T-cell (primary cell): ENCODE measurements at regions not wholly inside any gene's neighbourhood (a gene's known extent, or its start where the extent isn't known, plus 50 kb on each side); places are given as distances from the start of the nearest gene placed in this dataset.

Experiments
- ATAC-seq, 4 experiments: fragments of 200-7000 bp in 3 of 4; fragments of 150-1000 bp in 1 of 4; cut with Tn5 transposase; replicated peaks in 1 of 4; 1 replicate in 3 of 4; 2 replicates in 1 of 4; pipeline ENCODE4 v1.10.0; 2021; ENCODE audit warnings: moderate library complexity in 3 of 4, mild to moderate bottlenecking in 2 of 4, moderate number of reproducible peaks in 1 of 4
- CTCF ChIA-PET, 2 donors: fragments of 300-600 bp; sonication (Branson Sonifier 250); formaldehyde crosslinking; loops; one replicate each; lab custom pipeline; 2022; ENCODE audit warnings: antibody characterized with exemption in 2 of 2; lab: Charles Lee
- POLR2A ChIA-PET, 2 donors: fragments of 300-600 bp; sonication (Branson Sonifier 250); formaldehyde crosslinking; loops; one replicate each; lab custom pipeline; 2022; ENCODE audit warnings: antibody characterized with exemption in 2 of 2; lab: Charles Lee
- DNase-seq, 35 experiments: peaks; one replicate each; pipeline versions ENCODE4 v3.0.0 to v3.0.0-alpha.2; 2013 to 2023
- H3K27ac ChIP-seq: one replicate; pipeline ENCODE4 v1.5.1; 2013; ENCODE audit warnings: low read length
- H3K27me3 ChIP-seq, 2 experiments: replicated peaks in 1 of 2; 1 replicate in 1 of 2; 2 replicates in 1 of 2; pipeline versions ENCODE4 v1.6.1 to v1.7.0; 2013; ENCODE audit warnings: low read length in 1 of 2, mixed read lengths in 1 of 2; ENCODE audit not compliant: control insufficient read depth in 2 of 2, insufficient read depth in 2 of 2; ENCODE audit errors: extremely low read depth in 1 of 2
- H3K36me3 ChIP-seq, 2 donors: 1 replicate in 1 of 2; 2 replicates in 1 of 2; pipeline versions ENCODE4 v1.6.1 to v1.7.0; 2013; ENCODE audit warnings: low read length in 1 of 2; ENCODE audit not compliant: control insufficient read depth in 2 of 2, insufficient read depth in 1 of 2; ENCODE audit errors: extremely low read depth in 1 of 2
- H3K4me1 ChIP-seq, 2 experiments: 1 replicate in 1 of 2; 2 replicates in 1 of 2; pipeline versions ENCODE4 v1.6.1 to v1.7.0; 2013; ENCODE audit warnings: low read length in 2 of 2, mixed read lengths in 1 of 2; ENCODE audit not compliant: insufficient read depth in 2 of 2, control insufficient read depth in 1 of 2; ENCODE audit errors: extremely low read depth in 1 of 2
- H3K4me3 ChIP-seq, 2 donors: 1 replicate in 1 of 2; 2 replicates in 1 of 2; pipeline versions ENCODE4 v1.5.1 to v1.7.0; 2013; ENCODE audit warnings: mild to moderate bottlenecking in 2 of 2, low read length in 1 of 2, moderate library complexity in 1 of 2; ENCODE audit not compliant: control insufficient read depth in 1 of 2; ENCODE audit errors: extremely low read depth in 1 of 2
- H3K9me3 ChIP-seq: 2 replicates; pipeline ENCODE4 v1.7.0; 2013
- H3K27ac Mint-ChIP-seq, 2 donors: one replicate each; pipeline ENCODE4 v1.8.0; 2020 to 2021; ENCODE audit warnings: mild to moderate bottlenecking in 2 of 2, mixed read lengths in 2 of 2
- H3K27me3 Mint-ChIP-seq, 2 donors: one replicate each; pipeline ENCODE4 v1.8.0; 2021 to 2022; ENCODE audit warnings: mixed read lengths in 2 of 2
- H3K36me3 Mint-ChIP-seq: one replicate; pipeline ENCODE4 v1.8.0; 2021; ENCODE audit warnings: mixed read lengths
- H3K4me1 Mint-ChIP-seq, 3 donors: one replicate each; pipeline ENCODE4 v1.8.0; 2020 to 2022; ENCODE audit warnings: mixed read lengths in 3 of 3, mild to moderate bottlenecking in 1 of 3
- H3K4me3 Mint-ChIP-seq, 3 donors: one replicate each; pipeline ENCODE4 v1.8.0; 2020 to 2022; ENCODE audit warnings: mild to moderate bottlenecking in 3 of 3, mixed read lengths in 3 of 3, moderate library complexity in 3 of 3
- H3K9me3 Mint-ChIP-seq, 3 donors: one replicate each; pipeline ENCODE4 v1.8.0; 2020 to 2022; ENCODE audit warnings: mixed read lengths in 3 of 3
- WGBS: methylation state at CpG from one replicate; pipeline ENCODE4 v1.1.5; 2013; ENCODE audit warnings: missing lambda C conversion rate; ENCODE audit not compliant: insufficient coverage; 5-methylcytosine and 5-hydroxymethylcytosine counted together

DNA sequence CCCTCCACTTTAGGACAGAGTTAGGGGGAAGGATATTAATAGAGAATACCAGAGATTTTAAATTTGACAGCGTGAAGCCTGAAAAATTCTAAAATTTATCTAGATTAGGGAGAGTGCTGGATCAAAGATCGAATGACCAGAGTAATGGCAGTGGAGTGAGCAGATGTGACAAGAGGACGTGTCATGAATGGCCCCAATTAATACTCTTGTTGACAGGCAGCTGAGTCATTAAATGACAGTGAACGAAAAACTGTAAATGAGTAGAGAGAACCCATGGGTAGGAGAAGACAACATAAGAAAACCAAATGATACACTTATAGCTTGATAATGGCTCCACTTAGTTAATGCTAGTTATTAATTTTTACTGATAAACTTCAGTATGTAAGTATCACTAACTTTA, 73.9 kb upstream of the PLEKHA5 start:
- no peak overlapping the region for H3K27ac Mint-ChIP-seq
- ATAC-seq: no peak
- no peaks in the 10 kb centered on the region for H3K4me1 ChIP-seq
- 65% methylated on average over 2 of the region's 4 CpGs for WGBS
- POLR2A ChIA-PET: no interaction called here
- H3K27me3 Mint-ChIP-seq: peaks cover 5 to 30% of the 10 kb centered on the region in 2 donors
- H3K36me3 ChIP-seq: no peaks in the 10 kb centered on the region
- no peak overlapping the region for H3K27ac ChIP-seq
- no peaks in the 10 kb centered on the region for H3K36me3 Mint-ChIP-seq
- no peak for DNase-seq
- no peaks in the 10 kb centered on the region for H3K9me3 ChIP-seq
- no peak overlapping the region for H3K4me3 Mint-ChIP-seq
- no peak overlapping the region for H3K4me3 ChIP-seq
- peaks cover 0 to 5% (median 0%) of the 10 kb centered on the region in 3 donors for H3K4me1 Mint-ChIP-seq
- CTCF ChIA-PET: no interaction called here
- H3K9me3 Mint-ChIP-seq: no peaks in the 10 kb centered on the region
- H3K27me3 ChIP-seq: peaks cover 0 to 7% of the 10 kb centered on the region in 2 experiments

DNA sequence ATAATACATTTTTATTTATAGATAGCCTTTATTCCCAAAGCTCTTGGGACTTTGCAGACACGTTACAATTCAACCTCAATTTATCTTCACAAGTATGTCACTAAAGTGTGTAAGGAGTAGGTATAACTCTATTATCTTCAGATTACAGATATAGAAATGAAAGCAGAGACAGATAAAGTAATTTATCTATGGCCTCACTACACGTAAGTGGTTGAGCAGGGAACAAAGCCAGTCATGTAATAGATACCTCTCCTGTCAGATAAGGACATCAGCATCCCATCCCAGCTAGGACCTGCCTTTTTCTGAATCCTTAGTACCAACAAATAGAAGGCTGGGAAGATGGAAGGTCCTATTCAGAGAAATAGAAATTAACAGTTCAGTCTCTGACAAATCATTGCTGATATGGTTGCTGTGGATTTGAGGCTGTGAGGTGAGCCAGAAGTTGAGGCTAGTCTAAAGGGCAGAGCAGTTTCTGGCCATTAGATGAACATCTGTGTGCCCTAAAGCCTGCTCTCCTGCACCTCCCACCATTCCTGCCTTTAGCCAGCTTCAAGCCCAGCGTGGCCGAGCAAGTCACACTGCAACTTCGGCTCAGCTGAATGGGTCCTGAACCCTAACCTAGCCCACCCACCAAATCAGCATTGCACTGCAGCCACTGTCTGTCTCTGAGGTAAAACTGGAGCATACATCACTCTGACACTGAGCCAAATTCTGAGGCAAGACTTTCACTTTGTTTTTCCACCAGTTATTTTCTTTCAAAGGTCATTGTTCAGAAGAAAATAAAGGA, 71.1 kb upstream of the PLEKHA5 start:
- ATAC-seq: no peak
- Mint-ChIP-seq H3K36me3 (no peaks in the 10 kb centered on the region), H3K9me3 (no peaks in the 10 kb centered on the region), H3K27me3 (peaks cover 5 to 14% of the 10 kb centered on the region in 2 donors), H3K4me3 (no peak overlapping the region), H3K27ac (no peak overlapping the region), H3K4me1 (peaks cover 0 to 5% (median 0%) of the 10 kb centered on the region in 3 donors)
- H3K27me3 ChIP-seq: peaks cover 0 to 7% of the 10 kb centered on the region in 2 experiments
- 63% methylated on average over 3 of the region's 5 CpGs for WGBS
- POLR2A ChIA-PET: no interaction called here
- H3K27ac ChIP-seq: no peak overlapping the region
- CTCF ChIA-PET: no interaction called here
- H3K36me3 ChIP-seq: no peaks in the 10 kb centered on the region
- H3K9me3 ChIP-seq: no peaks in the 10 kb centered on the region
- no peak for DNase-seq
- no peak overlapping the region for H3K4me3 ChIP-seq
- no peaks in the 10 kb centered on the region for H3K4me1 ChIP-seq

DNA sequence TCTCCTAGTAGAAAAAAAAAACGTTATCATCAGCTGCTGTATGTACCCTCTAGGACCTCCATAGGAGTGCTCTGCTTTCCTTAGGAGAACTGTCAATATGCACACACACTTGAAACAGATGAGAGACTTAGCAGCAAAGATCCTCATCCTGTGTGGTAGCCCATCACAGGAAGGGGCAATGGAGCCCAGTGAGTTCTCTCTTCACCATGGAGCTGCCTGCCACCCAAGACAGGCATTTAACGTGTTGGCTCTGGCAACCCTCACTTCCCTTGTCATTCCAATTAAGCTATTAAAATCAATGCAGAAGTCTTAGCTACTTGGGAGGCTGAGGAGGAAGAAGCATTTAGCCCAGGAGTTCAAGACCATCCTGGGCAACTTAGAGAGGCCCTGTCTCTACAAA, 64.8 kb upstream of the PLEKHA5 start:
- no peaks in the 10 kb centered on the region for H3K9me3 Mint-ChIP-seq
- H3K36me3 Mint-ChIP-seq: no peaks in the 10 kb centered on the region
- Histone ChIP-seq H3K27me3 (no peaks in the 10 kb centered on the region), H3K9me3 (no peaks in the 10 kb centered on the region), H3K4me3 (no peak overlapping the region), H3K27ac (no peak overlapping the region), H3K36me3 (no peaks in the 10 kb centered on the region), H3K4me1 (no peaks in the 10 kb centered on the region)
- no peak overlapping the region for H3K27ac Mint-ChIP-seq
- ChIA-PET POLR2A (no interaction called here), CTCF (interaction anchor here in 1 of 2 donors (0.7 kb wide), 1 partner anchor 47 kb away, joined by 3 read pairs; no protein-coding TSS in a partner anchor)
- WGBS: no CpG with 5 or more reads among the region's 2 CpGs
- no peak overlapping the region for H3K4me3 Mint-ChIP-seq
- peaks cover 0 to 4% of the 10 kb centered on the region in 2 donors for H3K27me3 Mint-ChIP-seq
- no peak for DNase-seq
- ATAC-seq: no peak
- no peaks in the 10 kb centered on the region for H3K4me1 Mint-ChIP-seq

DNA sequence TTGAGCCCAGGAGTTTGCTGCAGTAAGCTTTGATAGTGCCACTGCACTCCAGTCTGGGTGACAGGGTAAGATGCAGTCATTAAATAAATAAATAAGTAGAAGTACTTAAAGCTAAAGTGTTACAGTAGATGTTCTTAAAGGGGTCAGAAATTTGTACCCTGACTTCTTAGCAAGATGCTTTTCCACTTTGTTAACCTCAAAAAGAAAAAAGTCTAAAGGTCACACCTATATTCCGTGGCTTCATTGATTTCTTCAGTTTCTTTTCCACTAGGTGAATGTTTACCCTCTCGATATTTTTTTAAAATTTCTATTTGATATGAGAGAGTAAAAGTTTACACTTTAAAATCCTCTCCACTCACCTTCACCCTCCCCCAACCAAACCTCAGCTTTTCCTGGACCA, 64.3 kb upstream of the PLEKHA5 start:
- Histone ChIP-seq H3K4me3 (no peak overlapping the region), H3K27ac (no peak overlapping the region), H3K27me3 (no peaks in the 10 kb centered on the region), H3K4me1 (no peaks in the 10 kb centered on the region), H3K36me3 (no peaks in the 10 kb centered on the region), H3K9me3 (no peaks in the 10 kb centered on the region)
- Mint-ChIP-seq H3K27ac (no peak overlapping the region), H3K9me3 (no peaks in the 10 kb centered on the region), H3K4me3 (no peak overlapping the region), H3K4me1 (no peaks in the 10 kb centered on the region), H3K36me3 (no peaks in the 10 kb centered on the region), H3K27me3 (peaks cover under 1 to 6% of the 10 kb centered on the region in 2 donors)
- WGBS: no CpG with 5 or more reads among the region's 2 CpGs
- no peak for ATAC-seq
- CTCF ChIA-PET: no interaction called here
- POLR2A ChIA-PET: no interaction called here
- no peak for DNase-seq

DNA sequence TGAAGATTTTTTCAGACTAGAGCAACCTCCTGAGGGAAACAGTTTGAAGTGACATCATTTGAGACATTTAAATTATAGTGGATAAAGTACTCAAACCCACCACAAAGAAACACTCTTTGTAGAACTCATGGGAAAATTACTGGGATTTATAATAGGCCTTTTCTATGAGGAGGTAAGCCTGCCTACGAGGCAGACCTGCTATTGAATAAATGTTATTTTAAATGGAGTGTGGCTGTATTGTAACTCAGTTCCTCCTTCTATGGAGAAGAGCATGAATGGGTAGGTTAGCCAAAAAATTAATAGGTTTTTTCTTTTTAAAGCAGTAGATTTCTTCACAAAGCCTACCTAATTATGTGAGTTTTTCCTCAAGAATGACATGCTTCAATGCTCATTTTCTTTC, 63.7 kb upstream of the PLEKHA5 start:
- no CpG with 5 or more reads among the region's 1 CpG for WGBS
- no peaks in the 10 kb centered on the region for H3K27me3 ChIP-seq
- no peaks in the 10 kb centered on the region for H3K4me1 ChIP-seq
- Mint-ChIP-seq H3K4me3 (no peak overlapping the region), H3K9me3 (no peaks in the 10 kb centered on the region), H3K27me3 (peaks cover 4 to 10% of the 10 kb centered on the region in 2 donors), H3K4me1 (no peaks in the 10 kb centered on the region), H3K27ac (no peak overlapping the region), H3K36me3 (no peaks in the 10 kb centered on the region)
- POLR2A ChIA-PET: no interaction called here
- DNase-seq: no peak
- H3K27ac ChIP-seq: no peak overlapping the region
- no peaks in the 10 kb centered on the region for H3K36me3 ChIP-seq
- H3K9me3 ChIP-seq: no peaks in the 10 kb centered on the region
- H3K4me3 ChIP-seq: no peak overlapping the region
- CTCF ChIA-PET: interaction anchor here in 1 of 2 donors (0.6 kb wide), 1 partner anchor 1389 kb away, joined by 3 read pairs; no protein-coding TSS in a partner anchor
- no peak for ATAC-seq

DNA sequence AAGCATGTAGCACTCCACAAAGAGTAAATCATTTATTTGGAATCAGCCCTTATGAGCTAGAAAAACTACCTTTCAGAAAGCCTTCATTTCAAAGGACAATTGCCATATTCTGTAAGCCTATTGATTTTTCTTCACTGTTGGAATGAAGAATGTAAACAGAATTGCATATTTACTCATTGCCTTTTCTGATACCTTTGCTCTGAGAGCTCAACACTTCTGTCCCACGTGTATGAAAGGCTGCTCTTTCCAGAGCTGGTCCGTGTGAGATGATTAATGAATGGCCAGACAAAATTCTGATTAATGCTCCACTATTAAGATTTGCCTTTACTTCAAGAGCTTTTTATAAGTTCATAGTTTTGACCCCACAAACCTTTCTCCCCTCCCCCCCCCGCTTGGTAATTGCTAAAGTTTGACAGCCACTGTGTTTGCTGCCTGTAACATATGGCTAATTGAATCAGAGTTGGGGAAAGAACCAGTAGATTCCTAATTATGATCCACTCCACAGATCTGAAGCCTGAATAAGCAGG, 63.0 kb upstream of the PLEKHA5 start:
- Histone ChIP-seq H3K9me3 (no peaks in the 10 kb centered on the region), H3K4me3 (no peak overlapping the region), H3K4me1 (no peaks in the 10 kb centered on the region), H3K36me3 (no peaks in the 10 kb centered on the region), H3K27ac (no peak overlapping the region), H3K27me3 (no peaks in the 10 kb centered on the region)
- Mint-ChIP-seq H3K4me1 (no peaks in the 10 kb centered on the region), H3K27me3 (peaks cover 4 to 10% of the 10 kb centered on the region in 2 donors), H3K4me3 (no peak overlapping the region), H3K36me3 (no peaks in the 10 kb centered on the region), H3K27ac (no peak overlapping the region), H3K9me3 (no peaks in the 10 kb centered on the region)
- ChIA-PET CTCF (interaction anchor here in 1 of 2 donors (0.6 kb wide), 1 partner anchor 1389 kb away, joined by 3 read pairs; no protein-coding TSS in a partner anchor), POLR2A (no interaction called here)
- DNase-seq (no peak), ATAC-seq (no peak)
- WGBS: no CpG with 5 or more reads among the region's 3 CpGs
